ENCODE measurements at regions not wholly inside any gene's neighbourhood (a gene's known extent, or its start where the extent isn't known, plus 50 kb on each side); places are given as distances from the start of the nearest gene placed in this dataset.

GRCh38 chr4:177064729-177065394 is 244.8 kb upstream of the NEIL3 start:
- 85% methylated on average over 5 of the region's 5 CpGs for WGBS
- Histone ChIP-seq H3K27me3 (no peaks in the 10 kb centered on the region), H3K4me1 (no peaks in the 10 kb centered on the region), H3K36me3 (no peaks in the 10 kb centered on the region), H3K9me3 (no peaks in the 10 kb centered on the region), H3K4me3 (no peak overlapping the region), H3K27ac (no peak overlapping the region)
- DNase-seq (ENCODE audit: low spot score in 2 of 2): no peak
- TF ChIP-seq CTCF (IDR thresholded peaks at IDR 0.05) (no peak), POLR2A (IDR thresholded peaks at IDR 0.05) (no peak), EP300 (IDR thresholded peaks at IDR 0.05) (no peak), POLR2AphosphoS5 (IDR thresholded peaks at IDR 0.05) (no peak)

DNA sequence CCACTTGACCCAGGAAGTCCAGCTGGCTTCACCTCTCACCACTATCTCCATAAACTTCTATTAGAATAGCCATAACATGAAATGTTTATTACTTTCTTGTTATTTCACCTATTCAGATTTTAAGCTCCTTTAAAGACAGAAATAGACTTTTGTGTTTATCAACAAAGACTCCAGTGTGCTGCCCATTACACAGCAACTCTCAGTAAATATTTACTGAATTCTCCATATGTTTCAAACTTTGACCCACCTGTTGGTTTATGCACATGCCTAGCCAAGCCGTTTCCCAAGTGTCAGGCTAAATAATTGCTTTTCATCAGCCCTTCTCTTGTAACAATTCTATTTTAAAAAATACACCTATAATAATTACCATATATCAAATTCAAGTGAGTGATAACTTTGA is 242.9 kb upstream of the NEIL3 start:
- TF ChIP-seq POLR2AphosphoS5 (IDR thresholded peaks at IDR 0.05): no peak
- no peak for TF ChIP-seq CTCF (IDR thresholded peaks at IDR 0.05)
- TF ChIP-seq POLR2A (IDR thresholded peaks at IDR 0.05): no peak
- TF ChIP-seq EP300 (IDR thresholded peaks at IDR 0.05): no peak
- H3K4me1 ChIP-seq: no peaks in the 10 kb centered on the region

DNA sequence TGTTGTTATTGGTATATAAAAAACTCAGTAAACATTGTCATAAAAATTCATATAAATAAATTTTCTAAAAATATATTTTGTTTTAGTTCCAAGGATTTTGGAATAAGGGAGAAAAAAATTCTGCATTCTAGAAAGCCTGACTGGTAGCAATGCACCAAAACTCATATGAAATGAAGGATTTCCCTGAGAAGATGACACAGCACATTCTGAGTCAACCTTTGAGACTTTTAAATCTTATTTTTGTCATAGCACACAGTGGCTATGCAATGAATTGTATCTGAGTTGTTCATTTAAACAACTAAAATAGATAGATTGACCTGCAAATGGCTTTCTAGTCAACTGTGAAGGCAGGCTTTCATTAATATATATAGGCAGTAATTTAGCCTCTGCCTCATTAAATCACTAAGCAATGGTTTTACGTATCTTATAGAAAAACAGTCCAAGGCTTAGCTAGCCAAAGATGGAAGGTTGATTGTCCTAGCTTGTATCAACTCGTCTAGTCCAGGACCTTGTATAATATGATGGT is 239.1 kb upstream of the NEIL3 start:
- Histone ChIP-seq H3K27me3 (no peaks in the 10 kb centered on the region), H3K36me3 (no peaks in the 10 kb centered on the region), H3K9me3 (no peaks in the 10 kb centered on the region), H3K4me3 (no peak overlapping the region), H3K27ac (no peak overlapping the region), H3K4me1 (no peaks in the 10 kb centered on the region)
- WGBS: 79% methylated on average over 2 of the region's 2 CpGs
- TF ChIP-seq POLR2A (IDR thresholded peaks at IDR 0.05): no peak
- no peak for TF ChIP-seq EP300 (IDR thresholded peaks at IDR 0.05)
- TF ChIP-seq POLR2AphosphoS5 (IDR thresholded peaks at IDR 0.05): no peak
- TF ChIP-seq CTCF (IDR thresholded peaks at IDR 0.05): no peak
- no peak for DNase-seq (ENCODE audit: low spot score in 2 of 2)

More for the DNA sequence above, 242.9 kb upstream of the NEIL3 start:
- Histone ChIP-seq H3K4me3 (no peak overlapping the region), H3K27me3 (no peaks in the 10 kb centered on the region), H3K9me3 (no peaks in the 10 kb centered on the region), H3K36me3 (no peaks in the 10 kb centered on the region), H3K27ac (no peak overlapping the region)
- no peak for DNase-seq (ENCODE audit: low spot score in 2 of 2)
- WGBS: 59% methylated on average over 1 of the region's 1 CpG

DNA sequence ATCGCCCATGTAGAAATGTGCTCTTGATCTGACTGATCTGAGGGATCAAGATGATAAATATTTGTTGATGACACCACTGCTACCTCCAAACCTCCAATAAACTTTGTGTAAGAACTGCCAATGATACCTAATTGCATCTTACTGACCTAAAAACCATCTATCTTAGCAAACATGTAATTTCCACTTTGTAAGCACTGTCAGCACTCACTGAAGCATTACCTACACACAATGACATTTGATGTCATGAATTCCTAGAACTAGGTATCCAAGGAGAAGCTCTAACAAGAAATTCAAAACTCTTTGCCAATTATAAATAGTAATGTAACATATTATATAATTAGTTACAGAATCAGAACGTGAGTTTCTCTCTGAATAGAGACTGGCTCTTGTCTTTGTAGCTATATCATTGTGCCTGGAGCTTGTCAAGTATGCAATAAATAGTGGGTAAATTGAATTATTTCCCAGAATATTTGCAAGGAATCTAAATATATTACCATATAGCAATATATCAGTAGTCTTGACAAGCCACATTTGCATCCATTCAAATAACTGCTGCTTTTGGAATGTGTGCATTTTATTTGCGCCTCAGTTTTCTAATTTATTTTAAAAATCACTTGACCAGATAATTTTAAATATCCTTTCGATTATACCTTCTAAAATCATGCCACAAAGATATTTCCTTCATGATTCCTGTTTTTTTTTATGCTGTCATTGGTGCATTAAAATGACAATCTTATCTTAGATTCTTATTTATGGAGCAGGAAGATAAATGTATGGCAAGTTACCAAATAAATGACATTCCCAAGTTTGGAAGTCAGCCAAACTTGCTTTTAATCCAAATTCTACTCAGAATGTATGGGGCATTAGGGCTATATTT is 232.3 kb upstream of the NEIL3 start:
- DNase-seq (ENCODE audit: low spot score in 2 of 2): no peak
- H3K4me1 ChIP-seq: no peaks in the 10 kb centered on the region
- H3K9me3 ChIP-seq: no peaks in the 10 kb centered on the region
- no peak overlapping the region for H3K27ac ChIP-seq
- WGBS: 40% methylated on average over 4 of the region's 4 CpGs
- no peaks in the 10 kb centered on the region for H3K36me3 ChIP-seq
- TF ChIP-seq POLR2AphosphoS5 (IDR thresholded peaks at IDR 0.05) (no peak), EP300 (IDR thresholded peaks at IDR 0.05) (no peak), POLR2A (IDR thresholded peaks at IDR 0.05) (no peak), CTCF (IDR thresholded peaks at IDR 0.05) (no peak)
- no peak overlapping the region for H3K4me3 ChIP-seq
- H3K27me3 ChIP-seq: no peaks in the 10 kb centered on the region

- WGBS: 53% methylated on average over 3 of the region's 3 CpGs
- Histone ChIP-seq H3K27me3 (no peaks in the 10 kb centered on the region), H3K27ac (no peak overlapping the region), H3K9me3 (no peaks in the 10 kb centered on the region), H3K4me1 (no peaks in the 10 kb centered on the region), H3K4me3 (no peak overlapping the region), H3K36me3 (no peaks in the 10 kb centered on the region)
- TF ChIP-seq EP300 (IDR thresholded peaks at IDR 0.05) (no peak), POLR2A (IDR thresholded peaks at IDR 0.05) (no peak), POLR2AphosphoS5 (IDR thresholded peaks at IDR 0.05) (no peak), CTCF (IDR thresholded peaks at IDR 0.05) (no peak)
- DNase-seq (ENCODE audit: low spot score in 2 of 2): no peak
Observed at GRCh38 chr4:177079327-177079726, 230.3 kb upstream of the NEIL3 start.

Measured in suprapubic skin (tissue), 4 donors.